Common myeloid progenitor, CD34-positive (primary cell): ENCODE measurements at regions not wholly inside any gene's neighbourhood (a gene's known extent, or its start where the extent isn't known, plus 50 kb on each side); places are given as distances from the start of the nearest gene placed in this dataset.
A peak's percentile ranks its signal among the peaks of the same experiment; 100 is the strongest.

ENCODE experiments used
- CTCF ChIA-PET: fragments of 350-600 bp; sonication (Branson Sonifier 250); formaldehyde crosslinking; loops from one replicate; lab custom pipeline; 2021; ENCODE audit warnings: antibody characterized with exemption; lab: Charles Lee
- POLR2A ChIA-PET: fragments of 350-600 bp; sonication (Branson Sonifier 250); formaldehyde crosslinking; loops from one replicate; lab custom pipeline; 2021; ENCODE audit warnings: antibody characterized with exemption; lab: Charles Lee
- DNase-seq, 3 donors: peaks; one replicate each; pipeline versions ENCODE4 v3.0.0 to v3.0.0-alpha.2; 2013
- H3K27ac ChIP-seq, 2 experiments: 1 replicate in 1 of 2; 2 replicates in 1 of 2; pipeline ENCODE4 v1.7.0; 2013; ENCODE audit warnings: inconsistent platforms in 2 of 2, low read length in 2 of 2, mild to moderate bottlenecking in 2 of 2, low read depth in 1 of 2, moderate library complexity in 1 of 2; ENCODE audit not compliant: severe bottlenecking in 2 of 2, insufficient read depth in 1 of 2, poor library complexity in 1 of 2
- H3K27me3 ChIP-seq, 5 experiments: replicated peaks in 2 of 5; 1 replicate in 3 of 5; 2 replicates in 2 of 5; pipeline versions ENCODE4 v1.6.1 to v1.7.0; 2013; ENCODE audit warnings: low read length in 4 of 5, mild to moderate bottlenecking in 2 of 5, moderate library complexity in 2 of 5, inconsistent platforms in 1 of 5; ENCODE audit not compliant: insufficient read depth in 5 of 5, control insufficient read depth in 4 of 5
- H3K36me3 ChIP-seq, 4 experiments: 1 replicate in 2 of 4; 2 replicates in 2 of 4; pipeline versions ENCODE4 v1.6.1 to v1.7.0; 2013; ENCODE audit warnings: low read length in 3 of 4, control low read depth in 1 of 4, mild to moderate bottlenecking in 1 of 4; ENCODE audit not compliant: control insufficient read depth in 4 of 4, insufficient read depth in 4 of 4
- H3K4me1 ChIP-seq, 4 experiments: 1 replicate in 3 of 4; 2 replicates in 1 of 4; pipeline versions ENCODE4 v1.6.1 to v1.7.1; 2013; ENCODE audit warnings: low read length in 3 of 4, mild to moderate bottlenecking in 3 of 4, control low read depth in 1 of 4, inconsistent platforms in 1 of 4, moderate library complexity in 1 of 4; ENCODE audit not compliant: control insufficient read depth in 4 of 4, insufficient read depth in 4 of 4; ENCODE audit errors: control extremely low read depth in 1 of 4
- H3K4me3 ChIP-seq, 7 experiments: 1 replicate in 4 of 7; 2 replicates in 3 of 7; pipeline versions ENCODE4 v1.5.1 to v1.7.0; 2013; ENCODE audit warnings: mild to moderate bottlenecking in 7 of 7, low read length in 6 of 7, moderate library complexity in 6 of 7, inconsistent platforms in 2 of 7, low read depth in 2 of 7, control low read depth in 1 of 7; ENCODE audit not compliant: insufficient read depth in 4 of 7, control insufficient read depth in 1 of 7; ENCODE audit errors: extremely low read depth in 1 of 7
- H3K9me3 ChIP-seq, 5 experiments: 1 replicate in 4 of 5; 2 replicates in 1 of 5; pipeline versions ENCODE4 v1.6.1 to v1.7.1; 2013; ENCODE audit warnings: low read length in 4 of 5, mild to moderate bottlenecking in 2 of 5, inconsistent platforms in 1 of 5, low read depth in 1 of 5, moderate library complexity in 1 of 5; ENCODE audit not compliant: control insufficient read depth in 4 of 5, insufficient read depth in 2 of 5; ENCODE audit errors: control extremely low read depth in 1 of 5
- WGBS: methylation state at CpG from one replicate; pipeline ENCODE4 v1.1.5; 2013; ENCODE audit not compliant: insufficient coverage; 5-methylcytosine and 5-hydroxymethylcytosine counted together

GRCh38 chr2:204175552-204176271 is 239.1 kb downstream of the ICOS start:
- Histone ChIP-seq H3K9me3 (no peaks in the 10 kb centered on the region), H3K4me1 (no peaks in the 10 kb centered on the region), H3K27ac (no peak overlapping the region), H3K36me3 (no peaks in the 10 kb centered on the region), H3K27me3 (peaks cover 0 to 9% (median 0%) of the 10 kb centered on the region in 5 experiments), H3K4me3 (no peak overlapping the region)
- no peak for DNase-seq
- 100% methylated on average over 3 of the region's 4 CpGs for WGBS
- POLR2A ChIA-PET = interaction anchor here (0.6 kb wide), 1 partner anchor 1254 kb away, joined by 7 read pairs; no protein-coding TSS in a partner anchor
- CTCF ChIA-PET = interaction anchor here (1.7 to 5.8 kb wide), 2 partner anchors 18 to 35 kb away, joined by 4 to 33 read pairs; no protein-coding TSS in a partner anchor

- no peaks in the 10 kb centered on the region for H3K4me1 ChIP-seq
- H3K9me3 ChIP-seq = no peaks in the 10 kb centered on the region
- H3K27ac ChIP-seq = no peak overlapping the region
- H3K4me3 ChIP-seq = no peak overlapping the region
- ChIA-PET CTCF (interaction anchor here (0.7 to 5.8 kb wide), 5 partner anchors 17 to 69 kb away, joined by 3 to 33 read pairs (median 13); no protein-coding TSS in a partner anchor), POLR2A (no interaction called here)
- H3K27me3 ChIP-seq = peaks cover 0 to 9% (median 0%) of the 10 kb centered on the region in 5 experiments
- DNase-seq = no peak
- H3K36me3 ChIP-seq = no peaks in the 10 kb centered on the region
- WGBS = no CpG with 5 or more reads among the region's 1 CpG
These were observed 239.7 kb downstream of the ICOS start for GRCh38 chr2:204176306-204176705.

- Histone ChIP-seq H3K36me3 (no peaks in the 10 kb centered on the region), H3K27me3 (peaks cover 0 to 6% (median 0%) of the 10 kb centered on the region in 5 experiments), H3K9me3 (no peaks in the 10 kb centered on the region), H3K4me3 (no peak overlapping the region), H3K27ac (no peak overlapping the region), H3K4me1 (no peaks in the 10 kb centered on the region)
- 100% methylated on average over 1 of the region's 4 CpGs for WGBS
- ChIA-PET CTCF (interaction anchor here (0.7 to 5.8 kb wide), 20 partner anchors 9 to 362 kb away, joined by 3 to 33 read pairs (median 4); no protein-coding TSS in a partner anchor), POLR2A (no interaction called here)
- no peak for DNase-seq
These were observed 240.9 kb downstream of the ICOS start for GRCh38 chr2:204177251-204177976.

- WGBS = 81% methylated on average over 2 of the region's 3 CpGs
These were observed 241.5 kb downstream of the ICOS start for GRCh38 chr2:204177977-204178522.

GRCh38 chr2:204180649-204181048 is 244.1 kb downstream of the ICOS start:
- ChIA-PET POLR2A (no interaction called here), CTCF (interaction anchor here (0.6 to 5.8 kb wide), 6 partner anchors 13 to 157 kb away, joined by 3 to 33 read pairs (median 8); no protein-coding TSS in a partner anchor)
- H3K27ac ChIP-seq = no peak overlapping the region
- H3K36me3 ChIP-seq = no peaks in the 10 kb centered on the region
- no peak overlapping the region for H3K4me3 ChIP-seq
- H3K27me3 ChIP-seq = peaks cover 0 to 3% (median 0%) of the 10 kb centered on the region in 5 experiments
- no peaks in the 10 kb centered on the region for H3K9me3 ChIP-seq
- DNase-seq = peak in 2 of 3 donors; percentile 3 to 5
- WGBS = no CpG with 5 or more reads among the region's 1 CpG
- H3K4me1 ChIP-seq = no peaks in the 10 kb centered on the region

More at GRCh38 chr2:204177977-204178522, 241.5 kb downstream of the ICOS start:
- ChIA-PET CTCF (interaction anchor here (0.9 to 5.8 kb wide), 19 partner anchors 9 to 363 kb away, joined by 3 to 33 read pairs (median 5); no protein-coding TSS in a partner anchor), POLR2A (interaction anchor here (0.6 kb wide), 1 partner anchor 41 kb away, joined by 7 read pairs; no protein-coding TSS in a partner anchor)
- Histone ChIP-seq H3K27ac (no peak overlapping the region), H3K9me3 (no peaks in the 10 kb centered on the region), H3K36me3 (no peaks in the 10 kb centered on the region), H3K4me1 (no peaks in the 10 kb centered on the region), H3K27me3 (peaks cover 0 to 3% (median 0%) of the 10 kb centered on the region in 5 experiments), H3K4me3 (no peak overlapping the region)
- DNase-seq = peak; percentile 29 to 70 (median 54)

- CTCF ChIA-PET = no interaction called here
- H3K4me1 ChIP-seq = no peaks in the 10 kb centered on the region
- no peaks in the 10 kb centered on the region for H3K36me3 ChIP-seq
- no peak for DNase-seq
- no peaks in the 10 kb centered on the region for H3K9me3 ChIP-seq
- POLR2A ChIA-PET = no interaction called here
- WGBS = 95% methylated on average over 3 of the region's 4 CpGs
- peaks cover 0 to 3% (median 0%) of the 10 kb centered on the region in 5 experiments for H3K27me3 ChIP-seq
- H3K4me3 ChIP-seq = no peak overlapping the region
- H3K27ac ChIP-seq = no peak overlapping the region
These were observed 247.0 kb downstream of the ICOS start for GRCh38 chr2:204183608-204184007.
